PC-3 (cell line): ENCODE measurements at regions not wholly inside any gene's neighbourhood (a gene's known extent, or its start where the extent isn't known, plus 50 kb on each side); places are given as distances from the start of the nearest gene placed in this dataset.

Experiments used
- ATAC-seq: fragments of 200-7000 bp; cut with Tn5 transposase; 2 replicates; pipeline ENCODE4 v1.9.1; 2020; ENCODE audit warnings: mild to moderate bottlenecking, moderate library complexity
- BruUV-seq: library from RNA; stranded (reverse); fragments of 400-500 nt; replicated peaks from 2 replicates; lab custom pipeline; 2021; lab: Mats Ljungman, UMichigan
- CTCF ChIA-PET: fragments of 300-600 bp; sonication (Branson Sonifier 250); formaldehyde crosslinking; loops from one replicate; lab custom pipeline; 2022; ENCODE audit warnings: antibody characterized with exemption; lab: Charles Lee
- POLR2A ChIA-PET: fragments of 300-600 bp; sonication (Branson Sonifier 250); formaldehyde crosslinking; loops from one replicate; lab custom pipeline; 2022; ENCODE audit warnings: antibody characterized with exemption; ENCODE audit not compliant: unreplicated experiment; lab: Charles Lee
- DNase-seq: peaks from one replicate; pipeline ENCODE4 v3.0.0-alpha.2; 2015
- H2AFZ ChIP-seq: fragments of 300-600 bp; sonication (generic); 2 replicates; pipeline ENCODE4 v1.6.0; 2016; ENCODE audit warnings: antibody characterized with exemption, low read length
- H3F3A ChIP-seq: fragments of 300-600 bp; sonication (generic); one replicate; pipeline ENCODE4 v1.6.0; 2017; ENCODE audit warnings: antibody characterized with exemption, low read length, control low read depth, mild to moderate bottlenecking; ENCODE audit not compliant: unreplicated experiment
- H3K27ac ChIP-seq: fragments of 300-600 bp; sonication (generic); 2 replicates; pipeline ENCODE4 v1.5.1; 2016; ENCODE audit warnings: mild to moderate bottlenecking, low read length
- H3K27me3 ChIP-seq: fragments of 300-600 bp; sonication (generic); 2 replicates; pipeline ENCODE4 v1.6.1; 2016; ENCODE audit warnings: low read length, mixed read lengths
- H3K36me3 ChIP-seq: fragments of 300-600 bp; sonication (generic); 2 replicates; pipeline ENCODE4 v1.6.1; 2016; ENCODE audit warnings: low read depth, mixed run types, low read length, mixed read lengths
- H3K4me1 ChIP-seq: fragments of 300-600 bp; sonication (generic); 2 replicates; pipeline ENCODE4 v1.5.1; 2016; ENCODE audit warnings: low read length; ENCODE audit not compliant: insufficient read depth
- H3K4me2 ChIP-seq: fragments of 300-600 bp; sonication (generic); 2 replicates; pipeline ENCODE4 v1.6.0; 2016; ENCODE audit warnings: low read length
- H3K4me3 ChIP-seq: fragments of 300-600 bp; sonication (generic); 2 replicates; pipeline ENCODE4 v1.5.1; 2016; ENCODE audit warnings: mild to moderate bottlenecking, low read length, mixed read lengths
- H3K79me2 ChIP-seq: fragments of 300-600 bp; sonication (generic); 2 replicates; pipeline ENCODE4 v1.6.1; 2017; ENCODE audit warnings: low read length, mixed read lengths
- H3K9ac ChIP-seq: fragments of 300-600 bp; sonication (generic); 2 replicates; pipeline ENCODE4 v1.6.0; 2016; ENCODE audit warnings: mild to moderate bottlenecking, low read length
- H3K9me2 ChIP-seq: fragments of 300-600 bp; sonication (generic); replicated peaks from 2 replicates; pipeline ENCODE4 v1.6.1; 2016; ENCODE audit warnings: mixed run types, low read length, mixed read lengths
- H3K9me3 ChIP-seq: fragments of 300-600 bp; sonication (generic); 2 replicates; pipeline ENCODE4 v1.6.1; 2016; ENCODE audit warnings: low read length, mixed read lengths
- H4K20me1 ChIP-seq: fragments of 300-600 bp; sonication (generic); 2 replicates; pipeline ENCODE4 v1.6.1; 2016; ENCODE audit warnings: low read length, mixed read lengths
- EZH2 ChIP-seq: fragments of 300-600 bp; sonication (generic); IDR thresholded peaks from one replicate; pipeline ENCODE4 v1.6.1; 2017; ENCODE audit warnings: antibody characterized with exemption, mild to moderate bottlenecking, low read length; ENCODE audit not compliant: unreplicated experiment
- EZH2phosphoT487 ChIP-seq: fragments of 300-600 bp; sonication (generic); IDR thresholded peaks from 2 replicates; pipeline ENCODE4 v1.6.1; 2018; ENCODE audit warnings: mild to moderate bottlenecking, antibody characterized with exemption, low read length, borderline replicate concordance
- intact Hi-C: fragments of 100-400 bp; cut with micrococcal nuclease; formaldehyde crosslinking; loops from 2 replicates; pipeline ENCODE4 v1.9.0; 2023
- TF ChIP-seq, protein P1 (sequence below): fragments of 300-600 bp; sonication (generic); conservative IDR thresholded peaks from 2 replicates; pipeline ENCODE4 v1.5.1; 2017; ENCODE audit warnings: antibody characterized with exemption, low read depth, mild to moderate bottlenecking, low read length

DNA sequence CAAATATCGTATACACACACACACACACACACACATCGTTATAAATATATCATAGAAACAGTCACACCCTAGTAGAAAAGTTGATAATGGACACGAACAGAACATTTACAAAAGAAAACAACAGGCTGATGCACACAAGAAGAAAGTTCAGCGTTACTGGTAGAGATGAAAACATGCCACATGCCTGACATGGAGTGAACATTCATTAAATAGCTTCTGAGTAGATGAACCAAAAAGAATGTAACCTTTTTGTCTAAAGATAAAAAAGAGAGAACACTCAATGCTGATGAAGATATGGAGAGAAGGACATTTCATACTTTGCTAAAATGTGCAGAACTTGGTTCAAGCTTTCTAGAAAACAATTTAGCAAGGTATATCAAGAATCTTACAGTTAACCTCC is 173.4 kb upstream of the KLF14 start:
- no peaks in the 10 kb centered on the region for H3K27me3 ChIP-seq
- no peak overlapping the region for H2AFZ ChIP-seq
- peaks cover 41% of the 10 kb centered on the region for H4K20me1 ChIP-seq
- H3K4me3 ChIP-seq = peak overlapping the region; percentile 61
- peaks cover 62% of the 10 kb centered on the region for H3K36me3 ChIP-seq
- DNase-seq (peak; percentile 10), ATAC-seq (no peak)
- H3K9ac ChIP-seq = peak overlapping the region; percentile 33
- TF ChIP-seq EZH2 (no peak), EZH2phosphoT487 (no peak)
- TF ChIP-seq, protein P1, sequence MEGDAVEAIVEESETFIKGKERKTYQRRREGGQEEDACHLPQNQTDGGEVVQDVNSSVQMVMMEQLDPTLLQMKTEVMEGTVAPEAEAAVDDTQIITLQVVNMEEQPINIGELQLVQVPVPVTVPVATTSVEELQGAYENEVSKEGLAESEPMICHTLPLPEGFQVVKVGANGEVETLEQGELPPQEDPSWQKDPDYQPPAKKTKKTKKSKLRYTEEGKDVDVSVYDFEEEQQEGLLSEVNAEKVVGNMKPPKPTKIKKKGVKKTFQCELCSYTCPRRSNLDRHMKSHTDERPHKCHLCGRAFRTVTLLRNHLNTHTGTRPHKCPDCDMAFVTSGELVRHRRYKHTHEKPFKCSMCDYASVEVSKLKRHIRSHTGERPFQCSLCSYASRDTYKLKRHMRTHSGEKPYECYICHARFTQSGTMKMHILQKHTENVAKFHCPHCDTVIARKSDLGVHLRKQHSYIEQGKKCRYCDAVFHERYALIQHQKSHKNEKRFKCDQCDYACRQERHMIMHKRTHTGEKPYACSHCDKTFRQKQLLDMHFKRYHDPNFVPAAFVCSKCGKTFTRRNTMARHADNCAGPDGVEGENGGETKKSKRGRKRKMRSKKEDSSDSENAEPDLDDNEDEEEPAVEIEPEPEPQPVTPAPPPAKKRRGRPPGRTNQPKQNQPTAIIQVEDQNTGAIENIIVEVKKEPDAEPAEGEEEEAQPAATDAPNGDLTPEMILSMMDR = no peak
- ChIA-PET CTCF (no interaction called here), POLR2A (no interaction called here)
- intact Hi-C loops = no loop called here
- no TSS peak for BruUV-seq
- H3F3A ChIP-seq = peaks cover 64% of the 10 kb centered on the region
- peaks cover 97% of the 10 kb centered on the region for H3K79me2 ChIP-seq
- H3K27ac ChIP-seq = peak overlapping the region; percentile 54
- H3K4me2 ChIP-seq = peak overlapping the region; percentile 81
- H3K9me3 ChIP-seq = no peaks in the 10 kb centered on the region
- H3K9me2 ChIP-seq = no peaks in the 10 kb centered on the region
- peaks cover 64% of the 10 kb centered on the region for H3K4me1 ChIP-seq

DNA sequence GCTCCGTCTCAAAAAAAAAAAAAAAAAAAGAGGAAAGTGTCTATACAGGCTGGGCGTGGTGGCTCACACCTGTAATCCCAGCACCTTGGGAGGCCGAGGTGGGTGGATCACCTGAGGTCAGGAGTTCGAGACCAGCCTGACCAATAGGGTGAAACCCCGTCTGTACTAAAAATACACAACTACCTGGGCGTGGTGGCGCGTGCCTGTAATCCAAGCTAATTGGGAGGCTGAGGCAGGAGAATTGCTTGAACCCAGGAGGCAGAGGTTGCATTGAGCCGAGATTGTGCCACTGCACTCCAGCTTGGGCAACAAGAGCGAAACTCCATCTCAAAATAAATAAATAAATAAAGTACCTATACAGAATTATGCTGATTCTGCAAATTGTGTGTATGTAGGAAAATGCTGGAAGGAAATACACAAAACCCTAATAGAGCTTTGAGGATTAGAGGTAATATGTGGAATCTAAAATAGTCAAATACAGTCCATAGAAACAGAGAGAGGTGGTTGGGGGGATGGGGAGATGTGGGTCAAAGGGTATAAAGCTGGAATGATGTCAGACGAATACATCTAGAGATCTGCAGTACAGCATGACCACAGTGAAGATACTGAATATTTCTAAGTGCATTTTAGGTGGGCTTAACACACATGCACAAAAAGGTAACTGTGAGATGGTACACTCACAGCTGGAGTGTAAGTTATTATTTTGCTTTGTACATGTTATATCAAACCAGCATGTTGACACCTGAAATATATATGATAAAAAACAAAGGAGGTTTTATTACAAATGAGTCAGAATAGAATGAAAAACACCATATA is 174.5 kb upstream of the KLF14 start:
- no peak overlapping the region for H2AFZ ChIP-seq
- ATAC-seq (no peak), DNase-seq (peak; percentile 50)
- H3K27me3 ChIP-seq = no peaks in the 10 kb centered on the region
- peak overlapping the region; percentile 92 for H3K4me3 ChIP-seq
- peaks cover 51% of the 10 kb centered on the region for H3K36me3 ChIP-seq
- peak overlapping the region; percentile 92 for H3K4me2 ChIP-seq
- intact Hi-C loops = no loop called here
- H3K27ac ChIP-seq = peak overlapping the region; percentile 99
- TF ChIP-seq, protein P1 = no peak
- TF ChIP-seq EZH2 (no peak), EZH2phosphoT487 (no peak)
- peak overlapping the region; percentile 94 for H3K9ac ChIP-seq
- H3K9me2 ChIP-seq = no peaks in the 10 kb centered on the region
- peaks cover 92% of the 10 kb centered on the region for H3K79me2 ChIP-seq
- ChIA-PET POLR2A (interaction anchor here (0.6 kb wide), 1 partner anchor 110 kb away, joined by 3 read pairs; no protein-coding TSS in a partner anchor), CTCF (no interaction called here)
- H4K20me1 ChIP-seq = peaks cover 41% of the 10 kb centered on the region
- BruUV-seq = no TSS peak
- H3F3A ChIP-seq = peaks cover 61% of the 10 kb centered on the region
- peaks cover 53% of the 10 kb centered on the region for H3K4me1 ChIP-seq
- no peaks in the 10 kb centered on the region for H3K9me3 ChIP-seq
